GM18519 (cell line): ENCODE measurements at regions not wholly inside any gene's neighbourhood (a gene's known extent, or its start where the extent isn't known, plus 50 kb on each side); places are given as distances from the start of the nearest gene placed in this dataset.

Source experiments
- ATAC-seq: cut with Tn5 transposase; IDR thresholded peaks from one replicate; pipeline ENCODE4 v1.9.1; 2021; ENCODE audit warnings: mild to moderate bottlenecking, moderate library complexity; ENCODE audit not compliant: unreplicated experiment, low FRiP score

DNA sequence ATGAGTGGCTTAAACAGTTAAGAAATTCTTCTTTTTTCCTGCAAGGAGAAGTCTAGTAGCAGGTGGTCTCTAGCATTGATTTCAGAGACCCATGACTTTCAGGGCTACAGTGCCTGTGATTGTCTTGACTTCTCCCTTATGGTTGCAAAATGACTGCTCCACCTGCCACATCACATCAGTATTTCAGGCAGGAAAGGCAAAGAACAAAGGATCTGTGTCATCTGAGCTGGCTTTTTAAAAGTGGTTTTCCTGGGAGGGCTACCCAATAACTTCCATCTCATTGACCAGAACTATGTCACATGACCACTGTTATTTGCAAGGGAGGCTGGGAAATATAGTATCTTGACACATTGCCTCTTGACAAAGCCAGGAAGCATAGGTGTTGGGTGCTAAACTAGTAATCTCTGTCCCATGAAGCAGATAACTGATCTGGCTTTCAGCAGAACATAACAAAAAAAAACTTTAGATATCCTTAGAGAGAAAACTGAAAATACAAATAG is 226.2 kb downstream of the DHX35 start:
- no peak for ATAC-seq

DNA sequence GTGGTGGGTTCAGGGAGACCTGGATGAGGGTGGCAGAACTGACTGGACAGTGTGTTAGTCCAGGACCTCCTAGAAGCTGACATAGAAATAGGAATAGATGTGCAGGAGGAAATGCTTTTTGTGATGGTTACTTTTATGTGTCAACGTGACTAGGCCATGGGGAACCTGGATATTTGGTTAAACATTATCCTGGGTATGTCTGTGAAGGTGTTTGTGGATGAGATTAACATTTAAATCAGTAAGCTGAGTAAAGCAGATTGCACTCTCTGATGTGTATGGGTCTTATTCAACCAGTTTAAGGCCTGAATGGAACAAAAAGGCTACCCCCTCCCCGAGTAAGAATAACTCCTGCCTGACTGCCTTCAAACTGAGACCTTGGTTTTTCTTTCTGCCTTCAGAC is 219.3 kb downstream of the DHX35 start:
- ATAC-seq: no peak

DNA sequence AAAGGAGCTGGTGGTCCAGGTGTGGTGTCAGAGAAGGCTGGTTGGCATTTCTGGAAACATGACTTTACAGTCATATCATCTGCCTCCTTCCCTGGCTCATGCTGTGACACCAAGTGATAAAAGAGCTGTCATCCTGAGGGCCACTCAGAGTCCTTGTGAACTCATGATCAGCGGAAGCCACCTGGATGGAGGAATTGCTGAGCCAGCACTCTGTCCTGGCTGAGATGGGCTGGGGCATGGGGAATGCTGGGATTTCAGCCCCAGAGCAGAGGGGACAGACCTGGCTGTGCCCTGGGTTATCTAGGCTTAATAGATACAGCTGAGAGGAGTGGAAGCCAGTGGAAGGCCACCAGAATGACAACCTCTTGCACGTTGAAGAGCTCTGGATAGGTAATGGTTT is 214.3 kb downstream of the DHX35 start:
- no peak for ATAC-seq

DNA sequence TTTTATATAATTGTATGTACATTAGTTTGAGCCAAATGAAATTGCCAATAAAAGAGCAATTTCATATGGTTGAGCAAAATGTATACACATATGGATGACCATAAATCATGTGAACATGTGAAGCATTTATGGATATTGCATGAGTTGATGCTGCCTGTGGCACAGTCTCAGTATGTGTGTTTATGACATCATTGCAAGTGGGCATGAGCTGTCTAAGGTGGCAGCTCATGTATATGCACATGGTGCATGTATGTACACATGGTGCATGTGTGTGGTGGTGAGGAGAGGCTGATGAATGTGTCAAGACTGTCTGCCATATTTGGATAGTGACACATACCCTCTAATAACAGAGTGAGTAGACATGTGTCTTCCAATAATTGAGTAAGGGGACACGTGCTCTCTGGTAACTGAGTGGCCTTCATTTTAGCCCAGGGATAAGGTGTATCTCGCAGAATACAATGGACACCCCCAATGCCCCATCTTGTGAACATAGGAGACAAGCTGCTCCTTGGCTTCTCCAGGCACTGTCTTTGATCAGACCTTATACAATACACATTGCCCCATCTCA is 208.8 kb downstream of the DHX35 start:
- no peak for ATAC-seq

DNA sequence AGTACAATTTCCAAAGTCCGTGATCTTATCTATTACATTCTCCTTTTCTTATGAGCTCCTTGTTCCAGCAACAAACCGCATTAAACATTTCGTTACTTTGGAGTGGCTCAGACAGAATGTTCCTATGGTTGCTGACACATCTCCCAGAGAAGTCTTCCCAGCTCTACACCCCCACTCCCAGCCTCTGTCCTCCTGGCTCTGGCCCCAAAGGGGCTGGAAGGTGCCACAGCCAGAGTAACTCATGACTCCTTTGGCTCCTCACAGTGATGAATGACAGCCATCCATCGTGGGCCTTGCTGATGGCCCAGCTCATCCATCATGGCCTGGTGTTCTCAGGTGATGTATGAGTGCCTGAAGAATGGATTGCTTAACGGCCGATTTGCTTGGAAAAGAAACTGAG is 203.0 kb downstream of the DHX35 start:
- ATAC-seq: no peak

DNA sequence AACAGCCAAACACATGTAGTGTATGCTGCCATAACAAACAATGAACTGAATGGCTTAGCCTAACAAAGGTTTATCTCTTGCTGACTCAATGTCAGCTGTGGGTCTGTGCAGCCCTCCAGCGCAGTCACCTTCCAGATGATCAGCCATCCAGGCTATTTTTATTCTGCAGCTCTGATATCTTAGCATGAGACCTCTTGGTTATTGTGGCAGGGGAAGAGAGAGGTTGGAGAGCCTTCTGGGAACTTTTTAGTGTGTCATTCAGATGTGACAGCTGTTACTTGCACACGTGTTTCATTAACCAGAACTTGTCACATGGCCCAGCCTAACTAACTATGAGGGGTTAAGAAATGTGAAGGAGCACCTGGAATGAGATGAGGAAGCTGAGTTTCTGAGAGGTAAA is 202.5 kb downstream of the DHX35 start:
- ATAC-seq: no peak

DNA sequence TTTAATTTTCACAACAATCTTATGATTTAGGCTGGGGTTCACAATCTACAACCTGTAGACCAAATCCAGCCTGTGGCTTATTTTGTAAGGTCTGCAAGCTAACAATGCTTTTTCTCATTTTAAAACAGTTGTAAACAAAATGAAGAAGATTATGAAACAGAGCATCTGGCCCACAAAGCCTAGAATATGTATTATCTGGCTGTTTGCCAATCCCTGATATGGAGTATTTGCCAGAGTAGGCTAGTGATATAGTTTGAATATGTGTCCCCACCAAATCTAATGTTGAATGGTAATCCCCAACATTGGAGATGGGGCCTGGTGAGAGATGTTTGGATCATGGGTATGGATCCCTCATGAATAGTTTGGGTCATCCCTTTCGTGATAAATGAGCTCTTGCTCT is 201.8 kb downstream of the DHX35 start:
- ATAC-seq: no peak

DNA sequence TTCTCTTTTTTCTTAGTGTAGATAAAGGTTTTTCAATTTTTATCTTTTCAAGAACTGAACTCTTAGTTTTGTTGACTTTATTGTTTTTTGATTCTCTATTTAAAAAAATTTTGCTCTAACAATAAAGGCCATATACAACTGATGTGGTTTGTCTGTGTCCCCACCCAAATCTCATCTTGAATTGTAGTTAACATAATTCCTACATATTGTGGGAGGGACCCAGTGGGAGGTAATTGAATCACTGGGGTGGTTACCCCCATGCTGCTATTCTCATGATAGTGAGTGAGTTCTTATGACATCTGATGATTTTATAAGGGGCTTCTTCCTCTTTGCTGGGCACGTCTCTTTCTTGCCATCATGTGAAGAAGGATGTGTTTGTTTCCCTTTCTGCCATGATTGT is 199.8 kb downstream of the DHX35 start:
- no peak for ATAC-seq

DNA sequence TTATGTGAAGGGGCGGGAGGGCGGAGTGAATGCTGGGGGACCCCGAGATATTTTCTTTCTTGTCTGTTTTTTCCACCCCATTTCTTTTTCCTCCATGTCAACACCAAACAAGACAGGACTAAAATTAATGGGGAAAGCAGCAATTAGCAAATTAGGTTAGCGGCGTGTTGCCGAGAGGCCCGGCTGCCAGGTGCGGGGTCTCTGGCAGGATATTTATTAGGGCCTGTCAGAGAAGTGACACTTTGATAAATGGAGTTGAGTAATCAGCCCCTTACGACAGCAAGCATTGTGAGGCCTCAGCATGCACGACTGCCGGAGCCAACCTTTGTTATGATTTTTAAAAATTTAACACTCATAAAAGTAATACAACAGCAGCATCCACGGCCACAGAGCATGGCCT is 193.8 kb downstream of the DHX35 start:
- no peak for ATAC-seq

DNA sequence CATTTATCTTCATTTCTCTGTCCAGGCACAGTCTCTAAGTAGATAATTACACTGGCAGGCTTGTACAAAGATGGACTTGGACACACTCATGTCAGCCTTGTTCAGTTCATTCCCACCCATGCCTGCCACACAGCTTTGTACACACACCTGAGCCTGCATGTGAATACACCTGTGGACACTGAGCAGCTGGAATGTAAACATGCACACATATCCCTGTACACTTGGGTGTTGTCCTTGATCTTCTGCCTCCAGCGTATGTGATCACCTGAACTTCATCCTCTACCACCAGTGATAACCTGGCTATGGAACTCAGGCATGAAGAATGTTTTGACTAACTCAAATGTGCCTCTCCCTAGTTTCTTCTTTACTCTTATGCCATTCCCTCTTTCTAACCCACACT is 190.6 kb downstream of the DHX35 start:
- no peak for ATAC-seq

DNA sequence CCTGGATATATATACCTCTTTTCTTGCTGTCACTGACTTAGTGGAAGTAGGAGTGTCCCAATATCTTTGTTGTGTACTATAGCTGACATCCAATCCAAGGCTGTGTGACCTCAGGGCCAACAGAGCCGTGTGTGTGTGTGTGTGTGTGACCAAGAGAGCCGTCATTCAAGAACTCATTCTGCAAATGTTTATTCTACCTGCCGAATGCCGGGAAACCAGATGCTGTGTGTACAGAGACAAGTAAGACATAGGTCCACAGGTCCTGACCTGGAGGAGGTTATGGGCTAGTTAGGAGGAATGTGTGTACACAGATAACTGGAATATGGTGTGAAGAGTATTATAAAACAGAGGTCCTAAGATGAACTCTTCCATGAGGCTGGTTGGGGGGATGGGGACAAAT is 190.0 kb downstream of the DHX35 start:
- ATAC-seq: no peak

DNA sequence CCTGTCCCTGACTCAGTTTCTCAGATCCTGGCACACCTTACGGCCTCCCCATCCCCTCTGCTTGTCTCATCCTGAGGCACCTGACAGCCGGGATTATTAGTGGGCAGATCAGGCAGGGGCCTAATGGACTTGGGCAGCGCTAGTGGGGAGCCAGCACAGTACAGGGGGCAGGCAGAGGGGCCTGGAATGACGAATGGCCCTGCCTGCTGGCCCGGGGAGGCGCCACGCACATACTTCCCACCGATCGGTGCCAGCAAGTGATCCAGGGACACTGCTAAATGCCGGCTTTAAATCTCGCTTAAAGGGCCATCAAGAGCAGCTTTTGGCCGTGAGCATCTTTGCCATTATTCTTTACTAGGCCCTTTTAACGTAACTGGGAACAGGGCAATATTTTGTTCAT is 188.4 kb downstream of the DHX35 start:
- no peak for ATAC-seq

DNA sequence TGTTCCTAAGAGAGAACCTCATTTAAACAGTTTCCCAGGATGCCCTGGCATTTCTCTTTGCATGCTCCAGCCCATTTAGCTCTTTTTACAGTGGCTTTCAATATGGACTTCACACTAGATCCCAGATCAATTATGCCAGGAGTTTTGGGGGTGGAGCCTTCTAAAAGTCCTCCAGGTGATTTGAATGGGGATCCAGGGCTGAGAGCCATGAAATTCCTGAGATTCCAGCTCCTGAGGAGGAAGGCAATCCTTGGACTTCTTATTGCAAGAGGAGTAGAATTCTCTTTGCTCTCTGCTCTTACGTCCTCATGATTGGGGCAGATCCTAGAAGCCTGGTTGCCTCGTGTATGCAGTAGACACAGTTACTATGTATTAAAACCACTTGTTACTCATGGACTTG is 184.2 kb downstream of the DHX35 start:
- ATAC-seq: no peak

DNA sequence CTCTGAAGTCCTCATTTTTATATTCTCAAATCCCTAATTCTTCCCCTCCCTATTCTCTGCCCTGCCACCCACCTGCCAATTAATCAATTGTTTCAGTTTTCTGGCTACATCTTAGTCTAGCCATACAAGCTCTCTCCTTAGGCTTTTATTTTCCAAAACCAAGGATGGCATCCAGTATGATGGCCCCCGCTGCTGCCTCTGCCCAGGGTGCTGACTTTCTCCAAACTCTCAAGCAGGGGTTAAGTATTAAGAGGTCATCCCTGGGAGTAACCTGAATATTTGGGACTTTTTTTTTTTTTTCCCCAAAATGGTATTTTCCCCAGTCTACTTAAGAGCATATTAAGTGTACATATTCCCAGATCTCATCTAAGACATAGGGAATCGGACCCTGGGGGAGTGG is 183.8 kb downstream of the DHX35 start:
- no peak for ATAC-seq

DNA sequence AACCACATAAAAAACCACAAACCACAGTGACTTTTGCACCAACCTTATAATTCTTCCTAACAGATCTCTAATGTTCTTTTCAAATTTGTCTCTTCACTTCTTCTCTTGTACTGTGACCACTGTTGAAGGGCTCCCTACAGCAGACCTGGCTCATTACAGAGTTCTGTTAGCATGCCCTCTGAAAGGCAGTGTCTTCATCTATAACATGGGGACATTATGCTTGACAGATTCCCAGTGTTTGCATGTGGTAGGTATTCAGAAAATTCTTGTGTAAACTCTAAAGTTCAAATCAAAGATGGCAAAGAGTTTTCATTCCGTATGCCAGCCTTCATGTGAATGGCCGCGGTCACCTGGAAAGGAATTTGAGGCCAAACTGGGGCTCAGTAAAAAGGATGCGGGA is 182.6 kb downstream of the DHX35 start:
- ATAC-seq: no peak

DNA sequence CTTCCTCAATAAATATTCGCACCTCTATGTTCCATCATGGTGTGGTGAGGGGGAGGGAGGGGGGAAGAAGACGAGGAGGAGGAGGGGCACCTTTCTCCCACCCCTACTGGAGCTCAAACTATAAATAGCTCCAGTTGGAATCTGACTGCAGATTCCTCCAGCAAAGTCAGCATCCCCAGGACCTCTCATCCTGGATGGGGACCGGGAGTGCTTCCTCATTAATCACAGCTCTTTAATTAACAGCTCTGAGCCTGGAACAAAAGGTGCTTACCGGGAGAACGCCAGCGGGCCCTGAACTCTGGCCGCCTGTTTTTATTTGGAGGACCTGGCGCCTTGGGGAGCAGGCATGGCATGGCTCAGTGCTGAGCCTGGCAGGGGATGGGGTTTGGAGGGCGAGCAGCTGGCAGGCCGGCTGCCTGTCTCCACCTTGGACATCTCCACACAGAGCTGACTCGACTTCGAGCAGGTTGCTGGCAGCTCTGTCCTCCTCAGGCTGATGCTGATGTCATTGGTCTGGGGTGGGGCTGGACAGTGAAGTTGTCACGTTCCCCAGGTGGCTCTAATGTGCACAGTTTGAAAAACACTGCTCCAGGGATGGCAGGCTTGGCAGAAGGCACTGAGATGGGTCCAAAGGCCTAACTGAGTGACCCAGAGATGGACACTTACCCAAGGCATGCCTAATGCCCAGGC is 180.4 kb downstream of the DHX35 start:
- no peak for ATAC-seq

DNA sequence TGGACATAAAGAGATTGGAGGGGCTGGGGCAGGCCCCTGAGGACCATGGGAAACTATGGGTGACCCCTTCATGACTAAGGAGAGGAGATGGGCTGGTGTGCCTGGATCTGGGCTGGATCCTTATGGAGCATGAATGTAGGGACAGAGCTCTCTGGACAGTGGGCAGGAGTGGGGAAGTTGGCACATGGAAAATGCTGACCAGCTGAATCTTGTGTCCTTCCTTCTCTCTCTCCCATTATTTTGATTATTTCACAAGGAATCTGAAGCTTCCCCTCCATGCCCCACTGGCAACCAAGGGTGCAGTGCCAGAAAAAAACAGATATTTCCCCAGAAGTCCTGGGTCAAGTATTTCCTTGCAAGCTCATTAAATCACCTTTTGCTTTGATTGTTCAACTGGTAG is 175.2 kb downstream of the DHX35 start:
- no peak for ATAC-seq

DNA sequence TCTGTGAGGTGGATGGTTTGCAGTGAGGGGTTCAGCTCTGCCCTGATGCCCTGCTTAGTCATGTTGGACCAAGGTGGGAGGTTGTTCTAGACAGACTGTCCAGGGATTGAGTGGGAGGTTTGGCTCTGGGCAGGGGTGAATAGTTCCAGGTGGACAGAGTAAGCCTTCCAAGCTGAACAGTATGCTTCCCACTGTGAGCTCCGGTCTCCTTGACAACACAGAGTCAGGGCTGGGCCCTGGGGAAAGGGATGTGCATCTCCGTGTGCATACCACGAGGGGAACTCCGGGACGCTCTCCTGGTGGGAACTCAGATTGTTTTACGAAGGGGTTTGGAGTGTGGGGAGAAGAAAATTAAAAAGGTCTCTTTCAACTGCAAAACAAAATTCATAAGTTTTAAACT is 174.7 kb downstream of the DHX35 start:
- ATAC-seq: no peak

DNA sequence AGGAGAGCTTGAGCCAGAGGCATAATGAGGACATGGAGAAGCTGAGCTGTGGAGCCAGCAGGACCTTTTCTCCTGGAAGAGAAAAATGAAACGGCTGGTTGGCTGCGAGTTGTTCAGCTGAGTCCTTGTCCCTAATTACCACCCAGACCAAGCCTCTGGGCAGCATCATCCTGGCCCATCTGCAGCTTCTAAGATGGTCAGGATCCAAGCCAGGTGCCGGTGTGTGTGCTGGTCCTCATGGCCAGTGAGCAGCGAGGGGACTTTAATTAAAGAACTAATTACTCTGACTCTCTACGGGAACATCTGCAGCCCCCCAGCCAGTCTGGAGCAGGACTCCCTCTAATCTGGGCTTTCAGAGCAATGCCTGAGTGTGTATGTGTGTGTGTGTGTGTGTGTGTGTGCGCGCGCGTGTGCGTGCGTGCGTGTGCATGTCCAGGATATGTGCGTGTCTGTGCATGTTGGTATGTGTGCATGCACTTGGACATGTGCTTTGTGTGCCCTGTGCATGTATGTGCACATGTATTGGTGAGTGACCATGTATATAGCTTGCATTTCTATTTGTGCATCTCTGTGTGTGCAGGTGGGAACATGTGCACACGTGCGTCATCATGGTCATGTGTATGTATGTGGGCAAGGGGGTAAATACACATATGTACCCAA is 173.9 kb downstream of the DHX35 start:
- ATAC-seq: no peak

DNA sequence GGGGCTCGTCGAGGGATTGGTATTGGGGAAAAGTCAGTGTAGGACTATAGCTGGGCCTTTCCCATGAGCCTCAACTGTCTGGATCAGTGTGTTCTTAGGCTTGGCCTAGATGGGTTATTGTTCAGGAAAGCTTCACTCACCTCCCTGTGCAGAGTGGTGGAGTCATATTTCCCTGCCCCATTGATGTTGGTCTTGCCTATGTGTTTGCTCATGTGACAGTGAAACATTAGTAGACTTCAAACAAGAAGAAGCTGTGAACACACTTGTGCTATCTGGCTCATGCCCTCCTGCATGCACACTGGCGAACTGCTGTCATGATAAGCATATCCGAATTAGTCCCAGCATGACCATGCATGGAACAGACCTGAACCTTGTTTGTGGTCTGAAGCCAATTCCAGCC is 171.1 kb downstream of the DHX35 start:
- ATAC-seq: no peak

DNA sequence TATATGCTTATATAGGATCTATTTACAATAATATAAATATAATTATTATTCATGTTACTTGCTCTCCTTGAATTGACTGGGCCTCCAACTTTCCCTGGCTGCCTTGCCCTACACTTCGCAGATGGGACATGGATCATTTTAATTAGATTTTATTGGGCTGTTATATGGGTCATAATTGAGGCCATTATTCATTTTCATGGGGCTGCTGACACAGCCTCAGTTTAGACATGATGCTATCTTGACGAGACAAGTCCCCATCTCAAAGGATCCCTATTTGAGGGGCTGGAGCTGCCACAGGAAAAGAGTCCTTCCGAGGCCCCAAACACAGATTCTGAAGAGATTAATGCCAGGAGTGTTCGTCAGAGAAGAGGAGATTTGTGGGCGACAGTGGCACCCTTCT is 170.4 kb downstream of the DHX35 start:
- ATAC-seq: no peak

DNA sequence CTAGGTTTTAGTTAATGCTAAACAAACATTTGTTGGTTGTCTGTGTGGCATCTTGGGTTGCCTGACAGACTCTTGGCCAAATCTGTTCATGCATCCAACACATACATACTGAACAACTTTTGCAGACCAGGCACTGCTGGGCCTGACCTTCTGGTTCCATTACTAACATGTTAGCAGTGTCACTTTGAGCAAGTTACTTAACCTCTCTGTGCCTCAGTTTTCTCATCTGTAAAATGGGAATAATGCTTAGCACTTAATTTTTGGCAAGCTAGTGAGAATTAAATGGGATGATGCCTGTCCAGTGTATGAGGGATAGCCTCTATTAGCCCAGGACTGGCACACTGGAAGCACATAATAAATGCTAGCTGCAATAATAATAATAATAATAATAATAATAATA is 169.9 kb downstream of the DHX35 start:
- no peak for ATAC-seq
